ENCODE measurements at regions not wholly inside any gene's neighbourhood (a gene's known extent, or its start where the extent isn't known, plus 50 kb on each side); places are given as distances from the start of the nearest gene placed in this dataset.

DNA sequence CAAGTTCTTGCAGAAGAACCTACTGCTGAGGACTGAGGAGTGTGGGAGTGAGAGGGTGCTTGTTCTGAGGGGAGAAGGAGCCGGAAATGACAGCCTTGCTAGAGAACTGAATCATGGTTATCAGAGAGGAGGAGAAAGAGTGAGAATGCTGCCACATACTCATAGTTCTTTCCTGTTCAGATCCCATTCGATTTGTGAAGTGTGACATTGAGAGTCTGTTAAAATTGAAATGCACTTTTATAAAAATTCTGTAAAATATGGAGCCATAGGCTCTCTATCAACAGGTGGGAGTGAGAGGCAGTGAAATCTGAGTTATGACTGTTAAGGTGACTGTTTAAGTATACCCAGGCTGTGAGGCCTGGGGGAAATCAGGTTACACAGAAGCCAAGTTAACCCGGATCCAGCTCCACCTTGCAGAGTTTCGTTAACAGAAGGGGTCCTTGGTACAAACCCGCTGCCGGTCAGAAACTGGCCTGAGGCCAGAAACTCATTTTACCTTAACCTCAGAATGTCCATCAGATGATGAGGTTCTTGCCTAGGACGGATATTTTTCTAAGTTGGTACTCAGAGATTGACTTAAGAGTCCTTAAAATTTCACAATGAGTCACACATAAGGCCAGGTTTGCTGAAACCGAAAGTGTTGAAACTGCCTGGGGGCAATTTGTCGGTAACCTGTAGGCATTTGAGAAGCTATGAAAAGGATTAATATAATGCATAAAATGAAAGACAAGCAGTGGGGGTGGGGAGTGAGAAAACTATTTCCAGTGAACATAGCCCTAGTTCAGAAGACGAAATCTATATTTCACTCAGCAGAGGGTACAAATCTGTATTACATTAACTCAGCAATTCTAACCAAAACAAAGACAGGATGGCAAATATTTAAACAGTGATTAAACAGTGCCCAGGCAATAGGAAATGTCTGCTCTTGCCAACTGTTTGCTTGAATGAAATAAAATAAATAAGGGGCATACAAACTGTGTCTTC is 350.5 kb downstream of the KCNRG start (continued):
- TF ChIP-seq, protein P1, sequence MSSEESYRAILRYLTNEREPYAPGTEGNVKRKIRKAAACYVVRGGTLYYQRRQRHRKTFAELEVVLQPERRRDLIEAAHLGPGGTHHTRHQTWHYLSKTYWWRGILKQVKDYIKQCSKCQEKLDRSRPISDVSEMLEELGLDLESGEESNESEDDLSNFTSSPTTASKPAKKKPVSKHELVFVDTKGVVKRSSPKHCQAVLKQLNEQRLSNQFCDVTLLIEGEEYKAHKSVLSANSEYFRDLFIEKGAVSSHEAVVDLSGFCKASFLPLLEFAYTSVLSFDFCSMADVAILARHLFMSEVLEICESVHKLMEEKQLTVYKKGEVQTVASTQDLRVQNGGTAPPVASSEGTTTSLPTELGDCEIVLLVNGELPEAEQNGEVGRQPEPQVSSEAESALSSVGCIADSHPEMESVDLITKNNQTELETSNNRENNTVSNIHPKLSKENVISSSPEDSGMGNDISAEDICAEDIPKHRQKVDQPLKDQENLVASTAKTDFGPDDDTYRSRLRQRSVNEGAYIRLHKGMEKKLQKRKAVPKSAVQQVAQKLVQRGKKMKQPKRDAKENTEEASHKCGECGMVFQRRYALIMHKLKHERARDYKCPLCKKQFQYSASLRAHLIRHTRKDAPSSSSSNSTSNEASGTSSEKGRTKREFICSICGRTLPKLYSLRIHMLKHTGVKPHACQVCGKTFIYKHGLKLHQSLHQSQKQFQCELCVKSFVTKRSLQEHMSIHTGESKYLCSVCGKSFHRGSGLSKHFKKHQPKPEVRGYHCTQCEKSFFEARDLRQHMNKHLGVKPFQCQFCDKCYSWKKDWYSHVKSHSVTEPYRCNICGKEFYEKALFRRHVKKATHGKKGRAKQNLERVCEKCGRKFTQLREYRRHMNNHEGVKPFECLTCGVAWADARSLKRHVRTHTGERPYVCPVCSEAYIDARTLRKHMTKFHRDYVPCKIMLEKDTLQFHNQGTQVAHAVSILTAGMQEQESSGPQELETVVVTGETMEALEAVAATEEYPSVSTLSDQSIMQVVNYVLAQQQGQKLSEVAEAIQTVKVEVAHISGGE (tag by site-specific recombination; conservative IDR thresholded peaks at IDR 0.05; ENCODE audit: low read depth): no peak
- TF ChIP-seq ZNF558 (tag by site-specific recombination; IDR thresholded peaks at IDR 0.05) (no peak), ZNF629 (tag by site-specific recombination; IDR thresholded peaks at IDR 0.05) (peak; percentile 11; the same call in 1 of the 2 replicates), ZBTB20 (tag by site-specific recombination; IDR thresholded peaks at IDR 0.05) (peak; percentile 40; the same call in 1 of the 2 replicates), GLIS1 (tag by site-specific recombination; IDR thresholded peaks at IDR 0.05) (peak; percentile 30; the same call in 1 of the 2 replicates), ZNF560 (tag by site-specific recombination; IDR thresholded peaks at IDR 0.05; ENCODE audit: borderline replicate concordance) (no peak), ZNF169 (tag by site-specific recombination; IDR thresholded peaks at IDR 0.05) (no peak), HOXC10 (CRISPR knock-in tag; IDR thresholded peaks at IDR 0.05) (no peak), ZBTB8A (tag by site-specific recombination; IDR thresholded peaks at IDR 0.05) (no peak), MYNN (tag by site-specific recombination; IDR thresholded peaks at IDR 0.05; ENCODE audit: borderline replicate concordance) (peak; percentile 68; the same call in 1 of the 2 replicates), ZNF335 (tag by site-specific recombination; conservative IDR thresholded peaks at IDR 0.05) (peak; percentile 63), ZNF626 (tag by site-specific recombination; IDR thresholded peaks at IDR 0.05) (no peak), ZNF214 (tag by site-specific recombination; IDR thresholded peaks at IDR 0.05; ENCODE audit: borderline replicate concordance) (no peak), ZNF514 (tag by site-specific recombination; IDR thresholded peaks at IDR 0.05) (no peak), ZNF16 (tag by site-specific recombination; IDR thresholded peaks at IDR 0.05; ENCODE audit: low read depth) (no peak), ZNF2 (tag by site-specific recombination; IDR thresholded peaks at IDR 0.05) (no peak), ZNF19 (tag by site-specific recombination; IDR thresholded peaks at IDR 0.05; ENCODE audit: low read depth) (no peak), ZNF677 (tag by site-specific recombination; IDR thresholded peaks at IDR 0.05) (no peak), FEZF1 (tag by site-specific recombination; IDR thresholded peaks at IDR 0.05) (no peak), BCL11A (tag by site-specific recombination; IDR thresholded peaks at IDR 0.05; ENCODE audit: low read depth) (no peak)
- TF ChIP-seq, protein P2, sequence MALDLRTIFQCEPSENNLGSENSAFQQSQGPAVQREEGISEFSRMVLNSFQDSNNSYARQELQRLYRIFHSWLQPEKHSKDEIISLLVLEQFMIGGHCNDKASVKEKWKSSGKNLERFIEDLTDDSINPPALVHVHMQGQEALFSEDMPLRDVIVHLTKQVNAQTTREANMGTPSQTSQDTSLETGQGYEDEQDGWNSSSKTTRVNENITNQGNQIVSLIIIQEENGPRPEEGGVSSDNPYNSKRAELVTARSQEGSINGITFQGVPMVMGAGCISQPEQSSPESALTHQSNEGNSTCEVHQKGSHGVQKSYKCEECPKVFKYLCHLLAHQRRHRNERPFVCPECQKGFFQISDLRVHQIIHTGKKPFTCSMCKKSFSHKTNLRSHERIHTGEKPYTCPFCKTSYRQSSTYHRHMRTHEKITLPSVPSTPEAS (tag by site-specific recombination; IDR thresholded peaks at IDR 0.05): no peak
- TF ChIP-seq, protein P3, sequence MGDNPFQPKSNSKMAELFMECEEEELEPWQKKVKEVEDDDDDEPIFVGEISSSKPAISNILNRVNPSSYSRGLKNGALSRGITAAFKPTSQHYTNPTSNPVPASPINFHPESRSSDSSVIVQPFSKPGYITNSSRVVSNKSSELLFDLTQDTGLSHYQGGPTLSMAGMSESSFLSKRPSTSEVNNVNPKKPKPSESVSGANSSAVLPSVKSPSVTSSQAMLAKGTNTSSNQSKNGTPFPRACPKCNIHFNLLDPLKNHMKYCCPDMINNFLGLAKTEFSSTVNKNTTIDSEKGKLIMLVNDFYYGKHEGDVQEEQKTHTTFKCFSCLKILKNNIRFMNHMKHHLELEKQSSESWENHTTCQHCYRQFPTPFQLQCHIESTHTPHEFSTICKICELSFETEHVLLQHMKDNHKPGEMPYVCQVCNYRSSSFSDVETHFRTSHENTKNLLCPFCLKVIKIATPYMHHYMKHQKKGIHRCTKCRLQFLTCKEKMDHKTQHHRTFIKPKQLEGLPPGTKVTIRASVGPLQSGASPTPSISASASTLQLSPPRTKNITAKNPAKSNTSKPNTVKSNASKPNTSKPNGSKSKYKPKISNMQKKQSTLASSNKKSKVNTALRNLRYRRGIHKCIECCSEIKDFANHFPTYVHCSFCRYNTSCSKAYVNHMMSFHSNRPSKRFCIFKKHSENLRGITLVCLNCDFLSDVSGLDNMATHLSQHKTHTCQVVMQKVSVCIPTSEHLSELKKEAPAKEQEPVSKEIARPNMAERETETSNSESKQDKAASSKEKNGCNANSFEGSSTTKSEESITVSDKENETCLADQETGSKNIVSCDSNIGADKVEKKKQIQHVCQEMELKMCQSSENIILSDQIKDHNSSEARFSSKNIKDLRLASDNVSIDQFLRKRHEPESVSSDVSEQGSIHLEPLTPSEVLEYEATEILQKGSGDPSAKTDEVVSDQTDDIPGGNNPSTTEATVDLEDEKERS (tag by site-specific recombination; IDR thresholded peaks at IDR 0.05): no peak
- TF ChIP-seq, protein P4, sequence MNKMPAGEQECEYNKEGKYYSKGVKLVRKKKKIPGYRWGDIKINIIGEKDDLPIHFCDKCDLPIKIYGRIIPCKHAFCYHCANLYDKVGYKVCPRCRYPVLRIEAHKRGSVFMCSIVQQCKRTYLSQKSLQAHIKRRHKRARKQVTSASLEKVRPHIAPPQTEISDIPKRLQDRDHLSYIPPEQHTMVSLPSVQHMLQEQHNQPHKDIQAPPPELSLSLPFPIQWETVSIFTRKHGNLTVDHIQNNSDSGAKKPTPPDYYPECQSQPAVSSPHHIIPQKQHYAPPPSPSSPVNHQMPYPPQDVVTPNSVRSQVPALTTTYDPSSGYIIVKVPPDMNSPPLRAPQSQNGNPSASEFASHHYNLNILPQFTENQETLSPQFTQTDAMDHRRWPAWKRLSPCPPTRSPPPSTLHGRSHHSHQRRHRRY (tag by site-specific recombination; IDR thresholded peaks at IDR 0.05): no peak
- TF ChIP-seq, protein P5, sequence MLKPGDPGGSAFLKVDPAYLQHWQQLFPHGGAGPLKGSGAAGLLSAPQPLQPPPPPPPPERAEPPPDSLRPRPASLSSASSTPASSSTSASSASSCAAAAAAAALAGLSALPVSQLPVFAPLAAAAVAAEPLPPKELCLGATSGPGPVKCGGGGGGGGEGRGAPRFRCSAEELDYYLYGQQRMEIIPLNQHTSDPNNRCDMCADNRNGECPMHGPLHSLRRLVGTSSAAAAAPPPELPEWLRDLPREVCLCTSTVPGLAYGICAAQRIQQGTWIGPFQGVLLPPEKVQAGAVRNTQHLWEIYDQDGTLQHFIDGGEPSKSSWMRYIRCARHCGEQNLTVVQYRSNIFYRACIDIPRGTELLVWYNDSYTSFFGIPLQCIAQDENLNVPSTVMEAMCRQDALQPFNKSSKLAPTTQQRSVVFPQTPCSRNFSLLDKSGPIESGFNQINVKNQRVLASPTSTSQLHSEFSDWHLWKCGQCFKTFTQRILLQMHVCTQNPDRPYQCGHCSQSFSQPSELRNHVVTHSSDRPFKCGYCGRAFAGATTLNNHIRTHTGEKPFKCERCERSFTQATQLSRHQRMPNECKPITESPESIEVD (tag by site-specific recombination; IDR thresholded peaks at IDR 0.05): 0 out of 2 replicates have a peak, but pooled peaks have one; percentile 11

Data from HEK293 (cell line).